ENCODE measurements at regions not wholly inside any gene's neighbourhood (a gene's known extent, or its start where the extent isn't known, plus 50 kb on each side); places are given as distances from the start of the nearest gene placed in this dataset.
A peak's percentile ranks its signal among the peaks of the same experiment; 100 is the strongest.

GRCh38 chr6:119454714-119455113 is 105.2 kb upstream of the MAN1A1 start:
- Histone ChIP-seq H3K27ac (no peak overlapping the region), H3K27me3 (no peaks in the 10 kb centered on the region), H3K9me3 (no peaks in the 10 kb centered on the region), H3K4me3 (no peak overlapping the region), H3K4me1 (no peaks in the 10 kb centered on the region), H3K36me3 (no peaks in the 10 kb centered on the region)
- intact Hi-C loops (cut with DNase I) = no loop called here
- DNase-seq (ENCODE audit: low spot score in 2 of 2) = no peak
- TF ChIP-seq, protein P1, sequence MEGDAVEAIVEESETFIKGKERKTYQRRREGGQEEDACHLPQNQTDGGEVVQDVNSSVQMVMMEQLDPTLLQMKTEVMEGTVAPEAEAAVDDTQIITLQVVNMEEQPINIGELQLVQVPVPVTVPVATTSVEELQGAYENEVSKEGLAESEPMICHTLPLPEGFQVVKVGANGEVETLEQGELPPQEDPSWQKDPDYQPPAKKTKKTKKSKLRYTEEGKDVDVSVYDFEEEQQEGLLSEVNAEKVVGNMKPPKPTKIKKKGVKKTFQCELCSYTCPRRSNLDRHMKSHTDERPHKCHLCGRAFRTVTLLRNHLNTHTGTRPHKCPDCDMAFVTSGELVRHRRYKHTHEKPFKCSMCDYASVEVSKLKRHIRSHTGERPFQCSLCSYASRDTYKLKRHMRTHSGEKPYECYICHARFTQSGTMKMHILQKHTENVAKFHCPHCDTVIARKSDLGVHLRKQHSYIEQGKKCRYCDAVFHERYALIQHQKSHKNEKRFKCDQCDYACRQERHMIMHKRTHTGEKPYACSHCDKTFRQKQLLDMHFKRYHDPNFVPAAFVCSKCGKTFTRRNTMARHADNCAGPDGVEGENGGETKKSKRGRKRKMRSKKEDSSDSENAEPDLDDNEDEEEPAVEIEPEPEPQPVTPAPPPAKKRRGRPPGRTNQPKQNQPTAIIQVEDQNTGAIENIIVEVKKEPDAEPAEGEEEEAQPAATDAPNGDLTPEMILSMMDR (IDR thresholded peaks at IDR 0.05) = no peak

- Histone ChIP-seq H3K27me3 (no peaks in the 10 kb centered on the region), H3K36me3 (no peaks in the 10 kb centered on the region), H3K4me1 (no peaks in the 10 kb centered on the region), H3K27ac (no peak overlapping the region), H3K4me3 (no peak overlapping the region), H3K9me3 (no peaks in the 10 kb centered on the region)
- intact Hi-C loops (cut with DNase I) = no loop called here
- DNase-seq (ENCODE audit: low spot score in 2 of 2) = no peak
- TF ChIP-seq, protein P1 (IDR thresholded peaks at IDR 0.05) = no peak
Observed at GRCh38 chr6:119453242-119454200, 104.0 kb upstream of the MAN1A1 start.

GRCh38 chr6:119449331-119450156 is 100.0 kb upstream of the MAN1A1 start:
- no peak overlapping the region for H3K27ac ChIP-seq
- TF ChIP-seq, protein P1 (IDR thresholded peaks at IDR 0.05) = no peak
- no peak overlapping the region for H3K4me3 ChIP-seq
- H3K27me3 ChIP-seq = no peaks in the 10 kb centered on the region
- H3K4me1 ChIP-seq = peaks cover 0 to 7% of the 10 kb centered on the region in 2 donors
- DNase-seq (ENCODE audit: low spot score in 2 of 2) = no peak
- intact Hi-C loops (cut with DNase I) = no loop called here
- no peaks in the 10 kb centered on the region for H3K9me3 ChIP-seq
- no peaks in the 10 kb centered on the region for H3K36me3 ChIP-seq

GRCh38 chr6:119447921-119448320 is 98.4 kb upstream of the MAN1A1 start:
- TF ChIP-seq, protein P1 (IDR thresholded peaks at IDR 0.05) = no peak
- no peak overlapping the region for H3K27ac ChIP-seq
- H3K9me3 ChIP-seq = no peaks in the 10 kb centered on the region
- no peak for DNase-seq (ENCODE audit: low spot score in 2 of 2)
- H3K4me3 ChIP-seq = no peak overlapping the region
- H3K4me1 ChIP-seq = peaks cover 0 to 7% of the 10 kb centered on the region in 2 donors
- intact Hi-C loops (cut with DNase I) = no loop called here
- no peaks in the 10 kb centered on the region for H3K36me3 ChIP-seq
- no peaks in the 10 kb centered on the region for H3K27me3 ChIP-seq

- Histone ChIP-seq H3K9me3 (no peaks in the 10 kb centered on the region), H3K27ac (peak overlapping the region; percentile 31 to 36), H3K4me1 (peaks cover 0 to 7% of the 10 kb centered on the region in 2 donors), H3K4me3 (no peak overlapping the region), H3K27me3 (no peaks in the 10 kb centered on the region), H3K36me3 (no peaks in the 10 kb centered on the region)
- intact Hi-C loops (cut with DNase I) = no loop called here
- peak in 1 of 2 donors; percentile 70 for DNase-seq (ENCODE audit: low spot score in 2 of 2)
- TF ChIP-seq, protein P1 (IDR thresholded peaks at IDR 0.05) = no peak
Observed at GRCh38 chr6:119446609-119447008, 97.0 kb upstream of the MAN1A1 start.

All from ascending aorta (tissue), 2 donors.